Adrenal gland (tissue), 5 donors: ENCODE measurements at regions not wholly inside any gene's neighbourhood (a gene's known extent, or its start where the extent isn't known, plus 50 kb on each side); places are given as distances from the start of the nearest gene placed in this dataset.

Experiments used
- CTCF ChIP-seq, 6 experiments: fragments of 450-650 bp in 4 of 6; fragments of 200-600 bp in 2 of 6; sonication (generic) in 1 of 6; IDR thresholded peaks; 1 replicate in 5 of 6; 2 replicates in 1 of 6; pipeline versions ENCODE4 v1.5.1 to v1.8.0; 2016 to 2021; ENCODE audit warnings: antibody characterized with exemption in 6 of 6, mild to moderate bottlenecking in 2 of 6, moderate library complexity in 1 of 6
- POLR2A ChIP-seq, 2 donors: fragments of 450-650 bp; IDR thresholded peaks; one replicate each; pipeline ENCODE4 v1.6.1; 2017; ENCODE audit warnings: antibody characterized with exemption in 2 of 2, mild to moderate bottlenecking in 2 of 2, moderate library complexity in 1 of 2
- donor health status: DM: no; HTN: no; CAD: no.

- TF ChIP-seq CTCF (IDR thresholded peaks at IDR 0.05), result no peak
- TF ChIP-seq POLR2A (IDR thresholded peaks at IDR 0.05), result no peak
Measured at GRCh38 chr18:77560341-77560992, 310.8 kb downstream of the GALR1 start.
